ENCODE measurements at regions not wholly inside any gene's neighbourhood (a gene's known extent, or its start where the extent isn't known, plus 50 kb on each side); places are given as distances from the start of the nearest gene placed in this dataset.

GRCh38 chr4:126058596-126058995 is 743.8 kb downstream of the FAT4 start:
- Histone ChIP-seq H3K9me3 (ENCODE audit: insufficient read depth, low read depth, low read length) (no peaks in the 10 kb centered on the region), H4K20me1 (ENCODE audit: insufficient read depth, low read length) (no peaks in the 10 kb centered on the region), H2AFZ (ENCODE audit: low read depth, low read length) (no peak overlapping the region), H3K36me3 (ENCODE audit: insufficient read depth, low read length) (no peaks in the 10 kb centered on the region), H3K9ac (ENCODE audit: low read length) (no peak overlapping the region), H3K79me2 (ENCODE audit: insufficient read depth, low read length) (no peaks in the 10 kb centered on the region), H3K4me1 (ENCODE audit: insufficient read depth, low read length) (no peaks in the 10 kb centered on the region), H3K27ac (ENCODE audit: low read depth, low read length) (no peak overlapping the region), H3K4me3 (ENCODE audit: insufficient read depth, low read depth, low read length) (no peak overlapping the region), H3K4me2 (ENCODE audit: low read length) (no peak overlapping the region), H3K27me3 (ENCODE audit: insufficient read depth, low read length) (no peaks in the 10 kb centered on the region)
- no peaks in the 10 kb centered on the region for H3K9me3 Mint-ChIP-seq (ENCODE audit: unreplicated experiment)
- no peak overlapping the region for H3K4me3 Mint-ChIP-seq (ENCODE audit: unreplicated experiment)
- no peaks in the 10 kb centered on the region for H3K36me3 Mint-ChIP-seq (ENCODE audit: low read depth, unreplicated experiment)
- H3K27ac Mint-ChIP-seq (ENCODE audit: unreplicated experiment), result no peak overlapping the region
- TF ChIP-seq CTCF (IDR thresholded peaks at IDR 0.05; ENCODE audit: insufficient read depth, low read depth, low read length) (no peak), EZH2 (IDR thresholded peaks at IDR 0.05; ENCODE audit: insufficient read depth, low read length) (no peak)
- no peaks in the 10 kb centered on the region for H3K27me3 Mint-ChIP-seq (ENCODE audit: low read depth, unreplicated experiment)
- no peak for FAIRE-seq
- DNase-seq (ENCODE audit: low read depth), result no peak
- H3K4me1 Mint-ChIP-seq (ENCODE audit: low read depth, unreplicated experiment), result no peaks in the 10 kb centered on the region

- no peaks in the 10 kb centered on the region for H3K27me3 ChIP-seq (ENCODE audit: insufficient read depth, low read length)
- H3K4me2 ChIP-seq (ENCODE audit: low read length), result no peak overlapping the region
- H3K4me1 ChIP-seq (ENCODE audit: insufficient read depth, low read length), result no peaks in the 10 kb centered on the region
- H3K27ac Mint-ChIP-seq (ENCODE audit: unreplicated experiment), result no peak overlapping the region
- no peaks in the 10 kb centered on the region for H3K79me2 ChIP-seq (ENCODE audit: insufficient read depth, low read length)
- H4K20me1 ChIP-seq (ENCODE audit: insufficient read depth, low read length), result no peaks in the 10 kb centered on the region
- no peak overlapping the region for H3K4me3 ChIP-seq (ENCODE audit: insufficient read depth, low read depth, low read length)
- TF ChIP-seq CTCF (IDR thresholded peaks at IDR 0.05; ENCODE audit: insufficient read depth, low read depth, low read length) (no peak), EZH2 (IDR thresholded peaks at IDR 0.05; ENCODE audit: insufficient read depth, low read length) (no peak)
- no peaks in the 10 kb centered on the region for H3K9me3 ChIP-seq (ENCODE audit: insufficient read depth, low read depth, low read length)
- FAIRE-seq (no peak), DNase-seq (ENCODE audit: low read depth) (no peak)
- no peaks in the 10 kb centered on the region for H3K36me3 ChIP-seq (ENCODE audit: insufficient read depth, low read length)
- no peak overlapping the region for H3K9ac ChIP-seq (ENCODE audit: low read length)
- H3K27me3 Mint-ChIP-seq (ENCODE audit: low read depth, unreplicated experiment), result no peaks in the 10 kb centered on the region
- no peaks in the 10 kb centered on the region for H3K36me3 Mint-ChIP-seq (ENCODE audit: low read depth, unreplicated experiment)
- no peak overlapping the region for H3K4me3 Mint-ChIP-seq (ENCODE audit: unreplicated experiment)
- no peak overlapping the region for H2AFZ ChIP-seq (ENCODE audit: low read depth, low read length)
- H3K9me3 Mint-ChIP-seq (ENCODE audit: unreplicated experiment), result no peaks in the 10 kb centered on the region
- H3K27ac ChIP-seq (ENCODE audit: low read depth, low read length), result no peak overlapping the region
- no peaks in the 10 kb centered on the region for H3K4me1 Mint-ChIP-seq (ENCODE audit: low read depth, unreplicated experiment)
Observed at GRCh38 chr4:126061655-126062054, 746.9 kb downstream of the FAT4 start.

GRCh38 chr4:126065016-126065415 is 750.3 kb downstream of the FAT4 start:
- Histone ChIP-seq H3K4me2 (ENCODE audit: low read length) (no peak overlapping the region), H4K20me1 (ENCODE audit: insufficient read depth, low read length) (no peaks in the 10 kb centered on the region), H3K79me2 (ENCODE audit: insufficient read depth, low read length) (no peaks in the 10 kb centered on the region), H3K36me3 (ENCODE audit: insufficient read depth, low read length) (no peaks in the 10 kb centered on the region), H3K9me3 (ENCODE audit: insufficient read depth, low read depth, low read length) (no peaks in the 10 kb centered on the region), H3K4me1 (ENCODE audit: insufficient read depth, low read length) (no peaks in the 10 kb centered on the region), H3K4me3 (ENCODE audit: insufficient read depth, low read depth, low read length) (no peak overlapping the region), H3K27me3 (ENCODE audit: insufficient read depth, low read length) (no peaks in the 10 kb centered on the region), H3K9ac (ENCODE audit: low read length) (no peak overlapping the region), H3K27ac (ENCODE audit: low read depth, low read length) (no peak overlapping the region), H2AFZ (ENCODE audit: low read depth, low read length) (no peak overlapping the region)
- no peak for FAIRE-seq
- no peaks in the 10 kb centered on the region for H3K27me3 Mint-ChIP-seq (ENCODE audit: low read depth, unreplicated experiment)
- no peaks in the 10 kb centered on the region for H3K9me3 Mint-ChIP-seq (ENCODE audit: unreplicated experiment)
- no peak for DNase-seq (ENCODE audit: low read depth)
- H3K36me3 Mint-ChIP-seq (ENCODE audit: low read depth, unreplicated experiment), result no peaks in the 10 kb centered on the region
- H3K4me1 Mint-ChIP-seq (ENCODE audit: low read depth, unreplicated experiment), result no peaks in the 10 kb centered on the region
- H3K4me3 Mint-ChIP-seq (ENCODE audit: unreplicated experiment), result no peak overlapping the region
- TF ChIP-seq CTCF (IDR thresholded peaks at IDR 0.05; ENCODE audit: insufficient read depth, low read depth, low read length) (no peak), EZH2 (IDR thresholded peaks at IDR 0.05; ENCODE audit: insufficient read depth, low read length) (no peak)
- no peak overlapping the region for H3K27ac Mint-ChIP-seq (ENCODE audit: unreplicated experiment)
